ENCODE measurements at regions not wholly inside any gene's neighbourhood (a gene's known extent, or its start where the extent isn't known, plus 50 kb on each side); places are given as distances from the start of the nearest gene placed in this dataset.

DNA sequence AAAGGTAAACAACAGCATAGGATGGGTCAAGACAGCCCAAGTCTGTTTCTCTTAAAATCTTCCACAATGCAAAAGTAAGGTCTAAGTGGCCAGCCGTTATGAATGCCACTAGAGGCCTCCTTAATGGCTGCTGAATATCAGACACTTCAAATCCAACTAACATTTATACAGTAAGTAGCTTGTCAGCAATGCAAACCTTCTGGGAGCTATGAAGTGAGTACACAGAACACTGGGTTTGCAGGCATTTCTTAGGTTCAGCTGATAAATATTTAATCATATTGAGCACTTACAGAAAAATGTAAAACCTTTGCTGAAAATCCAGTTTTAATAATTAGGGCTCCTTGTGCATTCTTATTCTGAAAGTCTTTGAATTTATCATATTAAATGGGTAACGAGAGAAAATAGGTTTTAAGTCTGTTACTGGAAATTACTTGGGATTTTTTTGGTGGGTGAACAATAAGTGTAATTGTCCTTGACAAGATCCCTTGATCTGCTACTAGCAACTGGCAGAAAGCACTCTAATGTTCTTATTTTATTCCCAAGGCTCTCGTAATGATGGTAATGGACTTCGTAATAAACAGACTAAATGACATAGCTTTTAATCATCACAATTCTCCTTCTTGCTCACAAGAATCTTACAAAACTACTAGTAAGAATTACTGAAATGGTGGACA lies 141.7 kb upstream of the GPR149 start:
- in situ Hi-C loops (cut with HindIII; ENCODE audit: low pct_unique_long_range_greater_than_20kb, low sequenced_read_pairs): no loop called here
- DNase-seq (ENCODE audit: low read depth): no peak

DNA sequence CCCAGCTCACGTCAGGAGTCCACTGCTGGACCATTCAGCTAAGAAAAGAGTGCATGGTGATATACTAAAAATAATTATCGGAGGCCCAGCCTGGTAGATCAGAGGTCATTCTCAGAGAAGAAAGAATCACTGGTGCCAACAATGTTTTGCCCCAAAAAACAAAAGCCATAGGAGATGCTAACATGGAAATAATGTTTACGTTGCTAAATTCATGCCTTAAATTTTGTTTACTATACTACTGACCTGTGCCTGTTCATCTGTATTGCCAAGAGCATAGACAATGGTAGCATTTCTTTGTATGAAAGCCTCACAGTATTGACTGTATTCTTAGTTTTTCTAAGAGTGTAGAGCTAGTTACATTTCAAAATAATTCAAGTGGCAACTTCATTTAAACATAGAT lies 138.1 kb upstream of the GPR149 start:
- no peak for DNase-seq (ENCODE audit: low read depth)
- in situ Hi-C loops (cut with HindIII; ENCODE audit: low pct_unique_long_range_greater_than_20kb, low sequenced_read_pairs): no loop called here

DNA sequence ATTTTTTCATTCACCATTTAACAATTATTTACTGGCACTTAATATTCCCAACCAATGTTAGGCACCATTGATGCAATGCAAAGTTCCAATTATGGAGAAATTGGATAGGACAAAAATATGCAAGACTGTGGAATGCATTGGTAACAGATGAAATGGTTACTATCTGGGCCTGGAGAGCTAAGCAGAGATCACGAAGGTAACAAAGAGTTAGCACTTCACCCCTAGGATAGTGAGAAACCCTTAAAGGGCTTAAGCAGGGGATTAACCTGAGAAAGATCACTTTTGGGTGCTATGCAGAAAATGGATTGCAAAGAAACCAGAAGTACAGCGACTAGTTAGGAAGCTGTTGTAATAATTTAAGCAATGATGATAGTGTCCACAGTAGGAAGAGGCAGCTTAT lies 129.6 kb upstream of the GPR149 start:
- no peak for DNase-seq (ENCODE audit: low read depth)
- in situ Hi-C loops (cut with HindIII; ENCODE audit: low pct_unique_long_range_greater_than_20kb, low sequenced_read_pairs): no loop called here

DNA sequence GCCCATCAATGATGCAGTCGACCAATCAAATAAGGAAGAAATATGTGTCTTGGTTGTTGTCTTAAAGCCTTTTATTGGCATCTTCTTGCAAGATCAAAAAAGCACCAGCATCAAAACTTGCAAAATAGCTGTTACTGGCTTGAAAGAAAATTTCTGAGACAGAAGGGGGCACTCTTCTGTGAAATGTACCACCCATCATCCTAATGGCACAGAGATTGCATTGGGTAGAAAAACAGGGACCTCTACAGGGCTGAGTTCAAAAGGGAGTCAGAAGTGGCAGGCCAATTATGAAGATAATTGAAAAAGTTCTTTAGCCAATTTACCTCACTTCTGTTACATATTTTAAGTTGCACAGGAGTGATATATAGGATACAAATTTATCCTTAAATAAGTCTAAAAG lies 122.3 kb upstream of the GPR149 start:
- in situ Hi-C loops (cut with HindIII; ENCODE audit: low pct_unique_long_range_greater_than_20kb, low sequenced_read_pairs): no loop called here
- DNase-seq (ENCODE audit: low read depth): no peak

DNA sequence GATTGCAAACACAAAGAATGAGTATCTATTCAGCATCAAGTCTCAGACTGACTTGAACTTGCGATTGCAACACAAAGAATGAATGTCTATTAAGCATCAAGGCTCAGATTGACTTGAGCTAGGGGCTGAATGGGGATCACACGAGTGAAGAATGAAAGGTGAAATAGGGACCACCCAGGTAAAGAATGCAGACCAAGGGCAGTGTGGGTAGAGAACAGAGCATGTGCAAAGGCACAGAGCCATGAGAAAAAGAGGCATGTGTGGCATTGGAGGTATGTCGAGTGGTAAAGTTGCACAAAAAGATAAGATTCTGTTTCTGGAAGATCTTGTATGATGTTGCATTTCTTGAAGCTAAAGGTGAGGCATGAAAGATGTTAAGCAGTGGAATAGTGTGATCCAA lies 119.4 kb upstream of the GPR149 start:
- no peak for DNase-seq (ENCODE audit: low read depth)
- in situ Hi-C loops (cut with HindIII; ENCODE audit: low pct_unique_long_range_greater_than_20kb, low sequenced_read_pairs): no loop called here

DNA sequence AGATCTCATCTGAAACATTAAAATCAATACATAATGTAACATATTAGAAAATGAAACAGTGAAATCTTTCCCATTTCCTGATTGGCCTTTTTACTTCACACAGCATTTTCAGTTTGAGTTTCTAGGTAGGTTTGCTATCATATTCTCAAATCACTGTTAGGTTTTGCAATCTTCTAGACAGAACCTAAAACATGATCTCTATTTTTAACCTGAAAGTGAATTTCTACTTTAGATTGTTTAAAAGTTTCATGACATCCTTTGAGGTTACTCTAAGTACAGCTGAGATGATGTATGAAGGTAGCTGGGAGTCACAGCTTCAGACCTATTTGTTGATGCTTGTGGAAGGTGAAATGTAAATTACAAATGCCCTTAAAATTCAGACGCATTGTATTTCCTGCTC lies 118.4 kb upstream of the GPR149 start:
- in situ Hi-C loops (cut with HindIII; ENCODE audit: low pct_unique_long_range_greater_than_20kb, low sequenced_read_pairs): no loop called here

DNA sequence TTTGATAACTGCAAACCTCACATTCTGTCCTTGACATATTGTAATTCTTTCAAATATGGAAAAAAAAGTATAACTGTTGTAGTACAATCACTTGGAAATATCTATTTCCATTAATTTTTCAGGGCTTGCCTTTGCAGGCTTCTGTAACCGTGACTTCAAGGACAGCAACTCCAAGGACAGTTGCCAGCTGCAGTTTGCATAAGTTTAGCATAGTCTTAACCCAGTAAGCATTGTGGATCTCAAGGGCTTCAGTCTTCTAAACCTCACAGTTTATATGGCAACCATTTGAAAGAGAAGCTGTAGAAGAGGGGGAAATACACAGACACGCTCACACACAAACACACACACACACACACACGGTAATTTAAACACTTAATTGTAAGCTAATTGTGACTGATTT lies 112.8 kb upstream of the GPR149 start:
- no peak for DNase-seq (ENCODE audit: low read depth)
- in situ Hi-C loops (cut with HindIII; ENCODE audit: low pct_unique_long_range_greater_than_20kb, low sequenced_read_pairs): no loop called here

More for the DNA sequence above, 118.4 kb upstream of the GPR149 start:
- no peak for DNase-seq (ENCODE audit: low read depth)

DNA sequence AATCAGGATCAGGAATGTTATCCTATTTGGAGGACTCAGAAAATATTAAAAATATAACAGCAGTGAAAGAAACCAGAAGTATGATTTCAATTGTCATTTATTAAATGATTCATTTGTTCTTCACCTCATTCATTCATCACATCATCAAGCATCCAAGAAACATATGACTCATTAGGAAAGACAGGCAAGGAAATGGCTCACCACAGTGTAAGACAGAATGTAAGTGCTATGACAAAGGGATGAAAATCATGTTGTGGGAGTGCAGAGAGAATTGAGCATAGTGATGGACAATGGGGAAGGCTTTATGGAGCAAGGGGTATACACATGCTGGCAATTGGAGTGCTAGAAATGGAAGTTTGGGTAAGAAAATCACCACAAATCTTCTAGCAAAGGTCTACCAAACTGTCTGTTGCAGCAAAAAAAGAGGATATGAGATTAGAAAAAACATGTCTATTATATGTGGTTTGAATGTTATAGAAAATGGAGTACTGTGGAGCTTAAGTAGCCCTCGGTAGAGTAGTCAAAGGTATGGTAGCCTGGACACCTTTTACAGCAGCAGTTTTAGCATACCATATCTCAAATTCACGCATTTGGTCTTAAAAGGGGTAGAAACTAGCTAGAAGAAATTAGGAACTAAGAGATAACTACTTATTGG lies 111.1 kb upstream of the GPR149 start:
- DNase-seq (ENCODE audit: low read depth): no peak
- in situ Hi-C loops (cut with HindIII; ENCODE audit: low pct_unique_long_range_greater_than_20kb, low sequenced_read_pairs): no loop called here

DNA sequence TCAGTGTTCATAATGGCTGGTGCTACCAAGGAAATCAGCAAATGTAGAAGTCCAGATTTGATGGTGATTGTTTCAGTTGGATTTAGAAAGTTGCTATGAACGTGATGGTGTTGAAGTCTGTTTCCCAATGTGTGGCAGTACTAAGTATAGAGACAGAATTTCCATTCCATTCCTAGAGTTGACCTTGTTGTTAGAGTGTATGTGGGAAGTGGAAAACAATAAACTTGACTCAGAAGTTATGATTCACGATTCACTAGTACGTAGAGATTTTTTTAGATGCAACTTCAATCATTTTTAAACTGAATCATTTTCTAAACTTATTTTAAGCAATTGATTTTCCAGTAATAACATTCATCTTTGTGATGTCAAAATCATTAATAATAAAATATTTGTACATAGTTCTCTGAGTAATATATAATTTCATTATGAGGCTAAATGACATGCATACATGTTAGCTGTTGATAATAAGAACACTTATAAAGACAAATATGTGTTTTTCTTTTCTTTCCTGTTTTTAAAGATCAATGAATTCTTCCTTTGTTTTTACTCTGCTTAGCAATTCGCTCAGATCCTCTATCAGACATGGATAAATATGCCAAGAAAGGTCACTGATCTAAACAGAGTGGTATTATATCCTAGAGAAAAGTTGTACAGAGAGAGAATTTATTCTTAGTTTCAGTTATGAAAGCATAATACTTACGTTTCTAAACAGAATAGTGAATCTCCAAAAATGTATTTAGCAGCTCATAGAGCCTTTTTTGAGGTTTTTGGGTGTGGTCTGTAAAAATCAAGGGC lies 108.8 kb upstream of the GPR149 start:
- in situ Hi-C loops (cut with HindIII; ENCODE audit: low pct_unique_long_range_greater_than_20kb, low sequenced_read_pairs): no loop called here
- DNase-seq (ENCODE audit: low read depth): no peak

DNA sequence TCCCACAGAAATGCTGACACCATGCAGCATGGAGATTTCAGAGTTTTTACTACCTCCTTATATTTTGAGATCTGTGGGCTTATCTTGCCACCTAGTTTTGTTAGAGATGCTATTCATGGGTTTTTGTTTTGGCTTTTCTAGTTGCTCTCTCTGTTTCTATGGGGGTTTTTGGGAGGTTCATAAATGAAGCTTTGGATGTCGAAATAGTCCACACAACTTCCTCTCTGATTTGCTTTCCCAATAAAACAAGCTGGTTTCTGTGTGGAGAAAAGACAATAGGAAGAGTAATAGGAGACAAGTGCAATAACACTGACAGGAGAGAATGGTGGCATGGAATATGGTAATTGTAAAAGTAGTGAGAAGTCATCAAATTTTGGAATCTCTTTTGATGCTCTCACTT lies 106.8 kb upstream of the GPR149 start:
- in situ Hi-C loops (cut with HindIII; ENCODE audit: low pct_unique_long_range_greater_than_20kb, low sequenced_read_pairs): no loop called here
- DNase-seq (ENCODE audit: low read depth): no peak

DNA sequence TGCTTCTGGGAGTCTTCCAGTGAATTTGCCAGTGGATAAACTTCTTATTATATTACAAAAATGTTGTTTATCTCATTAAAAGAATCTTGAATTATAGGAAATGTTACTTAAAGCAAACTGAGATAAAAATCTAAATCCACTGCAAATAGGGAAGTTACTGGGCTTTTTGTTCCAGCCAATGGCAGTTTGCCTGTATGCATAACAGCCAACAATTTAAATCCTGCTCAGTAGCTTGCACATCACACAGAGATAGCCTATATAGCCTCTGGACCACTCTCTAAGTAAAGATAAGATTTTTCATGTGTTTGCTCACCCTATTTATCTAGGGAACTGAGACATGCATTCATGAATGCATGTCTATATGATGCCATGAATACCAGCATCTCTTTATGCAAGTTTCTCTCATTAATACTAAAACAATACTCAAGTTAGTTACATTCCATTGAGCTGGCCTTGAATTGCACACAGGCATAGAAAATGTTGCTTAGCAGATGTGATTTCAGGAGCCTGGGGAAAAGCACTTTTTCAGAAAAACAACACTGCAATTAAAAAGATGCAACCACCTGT lies 92.1 kb upstream of the GPR149 start:
- in situ Hi-C loops (cut with HindIII; ENCODE audit: low pct_unique_long_range_greater_than_20kb, low sequenced_read_pairs): no loop called here
- no peak for DNase-seq (ENCODE audit: low read depth)

DNA sequence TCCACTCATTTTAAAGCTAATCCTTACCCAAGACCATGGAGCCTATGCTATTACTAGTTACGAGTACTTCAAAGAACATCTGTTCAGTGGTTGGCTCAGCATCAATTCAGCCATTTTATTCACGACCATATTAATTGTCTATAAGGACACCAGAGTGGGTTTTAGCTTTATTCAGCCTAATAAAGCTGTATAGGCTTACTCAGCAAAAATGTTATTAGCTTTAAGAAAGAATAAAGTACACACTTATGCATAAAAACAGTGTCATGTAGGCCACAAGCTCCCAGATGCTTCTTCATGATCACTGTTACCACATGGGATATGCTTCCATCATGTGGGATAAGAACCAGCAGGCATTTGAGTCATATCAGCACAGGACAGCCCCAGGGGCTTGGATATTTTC lies 87.4 kb upstream of the GPR149 start:
- in situ Hi-C loops (cut with HindIII; ENCODE audit: low pct_unique_long_range_greater_than_20kb, low sequenced_read_pairs): no loop called here
- DNase-seq (ENCODE audit: low read depth): no peak

DNA sequence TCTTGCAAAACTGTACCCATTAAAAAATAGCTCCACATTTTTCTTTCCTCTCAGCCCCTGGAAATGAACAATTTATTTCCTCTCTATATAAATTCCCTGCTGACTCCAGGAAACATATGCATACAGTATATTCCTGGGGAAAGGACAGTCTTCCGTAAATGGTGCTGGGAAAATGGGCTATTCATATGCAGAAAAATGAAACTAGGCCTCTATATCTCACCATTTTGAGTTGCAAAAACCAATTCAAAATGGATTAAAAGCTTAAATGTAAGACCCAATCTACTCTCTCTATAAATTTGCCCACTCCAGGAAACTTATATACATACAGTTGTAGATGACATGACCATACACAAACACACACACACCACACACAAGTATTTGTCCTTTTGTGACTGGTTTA lies 85.9 kb upstream of the GPR149 start:
- in situ Hi-C loops (cut with HindIII; ENCODE audit: low pct_unique_long_range_greater_than_20kb, low sequenced_read_pairs): no loop called here
- no peak for DNase-seq (ENCODE audit: low read depth)

DNA sequence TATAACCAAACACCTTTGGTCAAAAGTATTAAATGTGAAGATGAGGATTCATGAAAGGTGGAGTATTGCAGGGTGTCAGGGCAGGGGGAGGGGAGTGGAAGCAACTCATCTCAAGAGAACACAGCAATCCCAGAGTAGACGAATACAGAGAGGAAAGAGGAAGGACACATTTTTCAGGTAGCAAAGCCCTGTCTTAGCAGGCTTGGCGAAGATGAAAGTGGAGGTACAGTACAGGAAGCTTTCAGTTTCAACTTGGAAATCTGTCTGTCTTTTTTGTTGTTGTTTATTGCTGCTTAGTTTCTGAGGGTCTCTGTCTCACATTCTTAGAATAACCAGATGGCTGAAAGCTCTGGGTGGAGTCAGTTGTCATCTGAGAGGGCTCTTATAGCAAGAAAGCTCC lies 80.8 kb upstream of the GPR149 start:
- in situ Hi-C loops (cut with HindIII; ENCODE audit: low pct_unique_long_range_greater_than_20kb, low sequenced_read_pairs): no loop called here
- DNase-seq (ENCODE audit: low read depth): no peak

DNA sequence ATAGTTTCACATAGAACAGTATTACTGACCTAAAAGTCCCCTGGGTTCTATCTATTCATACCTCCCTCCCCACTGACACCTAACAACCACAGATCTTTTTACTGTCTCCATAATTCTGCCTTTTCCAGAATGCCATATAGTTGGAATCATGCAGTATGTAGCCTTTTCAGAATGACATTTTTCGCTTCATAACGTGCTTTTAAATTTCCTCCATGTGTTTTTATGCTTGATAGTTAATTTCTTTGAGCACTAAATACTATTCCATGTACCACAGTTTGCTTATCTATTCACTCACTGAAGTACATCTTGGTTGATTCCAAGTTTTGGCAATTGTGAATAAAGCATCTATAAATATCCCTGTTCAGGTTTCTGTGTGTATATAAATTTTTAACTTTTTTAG lies 77.7 kb upstream of the GPR149 start:
- in situ Hi-C loops (cut with HindIII; ENCODE audit: low pct_unique_long_range_greater_than_20kb, low sequenced_read_pairs): no loop called here
- no peak for DNase-seq (ENCODE audit: low read depth)

DNA sequence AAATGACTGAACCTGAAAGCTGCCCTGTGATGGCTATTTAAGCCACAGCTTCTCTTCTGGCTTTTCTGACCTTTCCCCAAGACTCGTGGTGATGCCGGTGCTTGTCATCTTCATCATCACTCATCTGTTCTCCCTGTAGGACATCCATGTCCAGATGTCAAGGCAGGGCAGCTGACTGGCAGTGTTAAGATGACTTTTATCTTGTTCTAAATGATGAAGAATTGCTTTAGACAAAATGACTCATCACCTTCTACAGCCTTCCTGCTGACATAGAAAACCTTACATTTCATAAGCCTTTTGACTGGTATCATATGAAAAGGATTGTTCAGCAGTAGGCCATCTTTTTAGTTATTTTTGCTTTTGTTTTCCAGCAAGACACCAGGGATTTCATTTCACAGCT lies 67.0 kb upstream of the GPR149 start:
- in situ Hi-C loops (cut with HindIII; ENCODE audit: low pct_unique_long_range_greater_than_20kb, low sequenced_read_pairs): no loop called here
- no peak for DNase-seq (ENCODE audit: low read depth)

DNA sequence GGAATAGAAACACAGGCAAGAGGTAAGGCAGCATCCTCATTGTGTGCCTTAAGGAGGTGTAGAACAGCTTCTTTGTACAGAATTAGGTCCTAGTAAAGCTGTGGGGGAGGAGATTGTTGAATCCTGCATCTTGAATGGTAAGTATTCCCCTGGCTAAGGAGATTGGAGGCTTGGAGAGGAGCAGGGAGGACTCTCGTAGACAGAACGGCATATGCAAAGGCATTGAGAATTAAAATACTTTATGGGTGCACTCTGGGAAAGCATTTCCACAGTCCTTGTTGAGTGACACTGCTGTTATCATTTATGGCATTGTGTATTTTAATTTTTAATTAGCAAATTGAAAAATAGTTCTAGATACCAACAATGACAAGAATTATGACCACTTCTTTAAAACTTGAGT lies 66.5 kb upstream of the GPR149 start:
- in situ Hi-C loops (cut with HindIII; ENCODE audit: low pct_unique_long_range_greater_than_20kb, low sequenced_read_pairs): no loop called here
- DNase-seq (ENCODE audit: low read depth): no peak

DNA sequence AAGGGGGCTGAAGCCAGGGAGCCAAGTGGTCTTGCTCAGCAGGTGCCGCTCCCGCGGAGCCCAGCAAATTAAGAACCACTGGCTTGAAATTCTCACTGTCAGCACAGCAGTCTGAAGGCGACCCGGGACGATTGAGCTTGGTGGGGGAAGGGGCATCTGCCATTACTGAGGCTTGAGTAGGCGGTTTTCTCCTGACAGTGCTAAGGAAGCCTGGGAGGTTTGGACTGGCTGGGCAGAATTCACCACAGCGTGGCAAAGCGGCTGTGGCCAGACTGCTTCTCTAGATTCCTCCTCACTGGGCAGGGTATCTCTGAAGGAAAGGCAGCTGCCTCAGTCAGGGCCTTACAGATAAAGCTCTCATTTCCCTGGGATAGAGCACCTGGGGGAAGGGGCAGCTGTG lies 57.0 kb upstream of the GPR149 start:
- no peak for DNase-seq (ENCODE audit: low read depth)
- in situ Hi-C loops (cut with HindIII; ENCODE audit: low pct_unique_long_range_greater_than_20kb, low sequenced_read_pairs): no loop called here

DNA sequence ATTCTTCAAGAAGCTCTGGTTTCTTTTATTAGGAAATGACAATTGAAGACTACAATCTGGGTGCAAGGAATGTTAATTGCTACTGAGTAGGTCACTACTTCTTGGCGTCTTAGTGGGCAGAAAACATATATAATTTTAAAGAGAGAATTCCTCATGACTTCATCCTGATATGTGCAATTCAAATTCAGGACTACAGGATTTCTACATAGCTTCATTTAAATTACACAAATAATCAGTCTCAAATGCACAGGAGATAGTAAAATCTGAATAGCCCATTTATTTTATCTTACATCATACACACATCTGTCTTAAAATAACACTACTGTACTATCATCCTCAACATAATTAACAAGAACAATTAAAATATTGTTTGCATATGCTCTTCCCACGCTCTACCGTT lies 52.5 kb upstream of the GPR149 start:
- in situ Hi-C loops (cut with HindIII; ENCODE audit: low pct_unique_long_range_greater_than_20kb, low sequenced_read_pairs): no loop called here

More for the DNA sequence above, 52.5 kb upstream of the GPR149 start:
- DNase-seq (ENCODE audit: low read depth): no peak

Measured in Caki2 (cell line).